GM18507 (cell line): ENCODE measurements at regions not wholly inside any gene's neighbourhood (a gene's known extent, or its start where the extent isn't known, plus 50 kb on each side); places are given as distances from the start of the nearest gene placed in this dataset.
"Not testable (repeated sequence)": the region's sequence is repeated elsewhere in the genome, so short reads cannot be mapped to it uniquely, and the experiment has no call there.

ENCODE experiments used
- DNase-seq: peaks from one replicate; pipeline ENCODE4 v3.0.0; 2011; ENCODE audit warnings: low read depth; ENCODE audit not compliant: insufficient read length; ENCODE audit errors: extremely low spot score
- FAIRE-seq: peaks from 2 replicates; lab custom pipeline; 2011; peaks lifted over from hg19 to GRCh38; lab: Jason Lieb, UNC

DNA sequence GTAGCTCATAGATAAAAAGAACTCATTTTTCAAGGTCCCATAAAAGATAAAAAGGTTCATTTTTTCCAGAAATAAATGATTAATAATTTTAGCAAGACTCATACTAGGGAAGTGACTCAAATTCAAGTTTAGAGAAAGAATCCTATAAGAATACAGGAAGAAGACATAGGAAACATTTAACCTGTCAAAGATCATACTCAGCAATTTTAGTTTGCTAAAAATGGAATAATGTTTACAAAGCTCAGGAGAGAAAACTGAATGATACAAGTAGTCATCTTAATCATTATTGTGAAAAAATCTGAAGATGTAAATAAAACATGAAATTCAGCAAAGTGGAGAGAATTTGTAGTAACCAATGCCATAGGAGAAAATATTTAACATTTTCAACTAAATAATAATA, 926.6 kb downstream of the TBC1D32 start:
- FAIRE-seq (no peak), DNase-seq (no peak)

DNA sequence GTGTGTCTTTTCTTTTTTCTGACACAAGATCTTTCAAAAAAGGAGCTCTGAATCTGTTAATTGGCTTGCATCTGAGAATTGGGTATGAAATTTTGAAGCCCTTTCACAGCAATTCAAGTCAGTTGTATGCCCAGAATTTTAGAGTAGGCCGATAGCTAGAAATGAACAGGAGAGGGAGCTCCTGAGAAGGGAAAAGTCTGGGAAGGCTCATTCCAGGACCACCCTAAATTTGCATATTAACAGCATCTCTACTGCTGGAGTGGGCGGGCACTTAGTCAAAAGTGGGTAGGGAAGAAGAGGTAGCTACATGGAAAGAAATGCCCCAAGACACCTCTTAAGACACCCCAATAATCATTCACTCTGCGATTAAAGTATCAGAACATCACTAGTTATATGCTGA, 928.3 kb downstream of the TBC1D32 start:
- DNase-seq (no peak), FAIRE-seq (no peak)

DNA sequence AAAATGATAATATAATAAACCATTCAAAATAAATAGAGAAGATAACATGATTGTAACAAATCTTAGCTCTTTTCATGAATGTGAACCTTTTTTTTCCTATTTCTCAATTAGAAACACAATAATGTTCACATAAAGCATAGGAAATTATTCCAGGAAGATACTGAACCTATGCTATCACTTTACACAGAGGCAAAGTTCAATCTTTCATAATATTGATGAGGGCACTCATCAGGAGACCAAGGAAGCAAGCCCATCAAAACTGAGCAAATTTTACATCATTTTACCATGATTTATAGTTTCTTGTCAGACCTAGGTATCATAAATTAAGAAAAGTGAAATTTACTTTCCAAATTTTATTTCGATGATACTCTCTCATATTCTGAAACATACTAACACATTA, 938.5 kb downstream of the TBC1D32 start:
- no peak for FAIRE-seq
- DNase-seq, result no peak

- no peak for FAIRE-seq
- no peak for DNase-seq
These were observed 939.0 kb downstream of the TBC1D32 start for GRCh38 chr6:120395330-120395729.

- FAIRE-seq (no peak), DNase-seq (no peak)
These were observed 941.3 kb downstream of the TBC1D32 start for GRCh38 chr6:120392941-120393340.

- DNase-seq, result no peak
- FAIRE-seq, result no peak
These were observed 949.6 kb downstream of the TBC1D32 start for GRCh38 chr6:120384671-120385070.

DNA sequence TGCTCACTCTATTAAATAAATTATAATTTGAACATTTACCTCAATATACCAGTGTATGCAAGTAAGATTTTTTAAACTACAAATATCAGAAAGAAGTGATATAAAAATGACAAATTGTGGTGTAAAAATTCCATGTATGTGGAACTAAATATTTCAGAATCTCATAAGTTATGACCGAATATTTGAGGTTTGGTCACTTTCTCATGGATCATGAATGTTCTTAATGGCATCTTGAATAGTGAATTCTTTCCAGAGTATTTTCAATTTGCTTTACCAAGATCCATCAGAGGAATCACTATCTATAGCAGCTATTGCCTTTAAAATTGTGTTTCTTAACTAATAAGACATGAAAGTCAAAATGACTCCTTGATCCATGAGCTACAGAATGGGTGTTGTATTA, 950.6 kb downstream of the TBC1D32 start:
- FAIRE-seq, result no peak

DNA sequence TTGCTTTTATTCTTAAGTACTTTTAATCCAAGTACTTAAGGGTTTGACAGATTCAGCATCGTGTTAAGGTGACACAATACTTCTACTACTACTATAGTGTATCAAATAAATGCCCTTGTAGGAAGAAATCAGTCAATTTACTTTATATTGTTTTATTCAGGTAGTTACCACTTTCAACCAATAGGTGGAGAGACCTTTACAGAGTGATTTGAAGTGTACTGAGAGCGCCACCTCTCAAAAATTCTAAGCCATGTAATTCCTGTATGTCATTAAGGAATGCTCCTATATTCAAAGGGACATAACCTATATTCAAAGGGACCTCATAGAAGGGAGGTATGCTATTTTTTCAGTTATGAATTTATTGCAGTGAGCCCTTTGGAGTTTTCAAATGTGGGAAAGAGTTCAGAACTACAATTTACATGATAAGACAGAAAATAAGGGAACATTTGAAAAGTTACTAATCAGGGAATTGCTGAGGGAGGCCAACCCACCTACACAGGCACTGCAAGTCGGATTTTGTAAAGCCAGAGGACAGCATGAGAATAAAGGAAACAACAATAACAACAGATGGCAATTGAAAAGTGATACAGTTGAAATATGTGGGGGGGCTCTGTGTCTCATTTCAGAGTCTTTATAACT, 955.6 kb downstream of the TBC1D32 start:
- no peak for FAIRE-seq
- peak; percentile 1 for DNase-seq

More for the DNA sequence above, 950.6 kb downstream of the TBC1D32 start:
- no peak for DNase-seq

- no peak for DNase-seq
- no peak for FAIRE-seq
These were observed 961.1 kb downstream of the TBC1D32 start for GRCh38 chr6:120373185-120373584.

- no peak for DNase-seq
- FAIRE-seq, result no peak
These were observed 970.9 kb downstream of the TBC1D32 start for GRCh38 chr6:120363429-120363828.

GRCh38 chr6:120358535-120358934, 975.7 kb downstream of the TBC1D32 start:
- DNase-seq, FAIRE-seq: not testable (repeated sequence)

DNA sequence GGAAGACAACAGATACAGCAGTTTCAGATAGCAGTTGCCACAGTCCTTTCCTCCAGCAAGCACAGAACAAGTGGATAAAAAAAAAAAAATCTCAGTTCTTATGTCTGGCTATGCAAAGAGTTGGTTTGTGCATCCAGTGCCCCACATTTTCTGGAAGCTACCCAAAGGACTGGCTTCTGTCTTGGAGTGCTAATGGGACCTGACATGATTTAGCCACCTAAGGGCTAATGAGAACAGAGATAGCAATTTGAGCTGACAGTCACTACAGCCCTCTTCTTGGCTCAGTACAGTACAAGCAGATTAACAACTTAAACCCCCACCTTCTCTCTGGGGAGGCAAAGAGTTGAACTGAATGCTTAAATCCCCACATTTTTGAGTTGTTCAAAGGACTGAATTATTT, 976.8 kb downstream of the TBC1D32 start:
- no peak for FAIRE-seq
- DNase-seq, result no peak

DNA sequence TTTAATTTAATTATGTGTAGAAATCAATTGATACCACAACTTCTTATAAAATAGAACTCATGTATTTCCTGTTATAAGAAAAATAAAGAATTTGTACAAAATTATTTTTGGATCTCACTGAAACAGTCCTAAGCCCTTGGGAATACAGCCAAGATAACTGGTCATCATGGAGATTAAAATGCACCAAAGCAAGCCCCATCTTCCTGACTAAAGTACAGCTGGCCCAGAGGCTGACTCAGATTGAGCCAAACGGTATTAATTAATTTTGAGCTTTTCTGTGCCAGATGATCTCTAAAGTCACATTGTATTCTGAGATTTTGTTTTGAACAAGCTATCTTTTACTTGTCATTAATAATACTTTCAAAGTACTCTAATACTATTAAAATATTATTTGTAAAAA, 978.5 kb downstream of the TBC1D32 start:
- FAIRE-seq, result no peak
- DNase-seq, result no peak

GRCh38 chr6:120354452-120355098, 979.7 kb downstream of the TBC1D32 start:
- DNase-seq (no peak), FAIRE-seq (no peak)

DNA sequence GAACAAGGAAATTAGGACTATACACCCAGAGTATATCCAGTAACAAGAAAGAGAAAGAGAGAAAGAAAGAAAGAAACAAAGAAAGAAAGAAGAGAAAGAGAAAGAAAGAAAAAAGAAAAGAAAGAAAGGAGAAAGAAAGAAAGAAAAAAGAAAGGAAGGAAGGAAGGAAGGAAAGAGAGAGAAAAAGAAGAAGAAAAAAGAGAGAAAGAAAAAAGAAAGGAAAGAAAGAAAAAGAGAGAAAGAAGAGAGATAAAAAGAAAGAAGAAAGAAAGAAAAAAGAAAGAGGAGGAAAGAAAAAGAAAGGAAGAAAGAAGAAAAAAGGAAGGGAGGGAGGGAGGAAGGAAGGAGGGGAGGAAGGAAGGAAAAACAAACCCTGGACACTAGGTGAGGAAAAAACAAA, 981.8 kb downstream of the TBC1D32 start:
- DNase-seq (no peak), FAIRE-seq (no peak)

DNA sequence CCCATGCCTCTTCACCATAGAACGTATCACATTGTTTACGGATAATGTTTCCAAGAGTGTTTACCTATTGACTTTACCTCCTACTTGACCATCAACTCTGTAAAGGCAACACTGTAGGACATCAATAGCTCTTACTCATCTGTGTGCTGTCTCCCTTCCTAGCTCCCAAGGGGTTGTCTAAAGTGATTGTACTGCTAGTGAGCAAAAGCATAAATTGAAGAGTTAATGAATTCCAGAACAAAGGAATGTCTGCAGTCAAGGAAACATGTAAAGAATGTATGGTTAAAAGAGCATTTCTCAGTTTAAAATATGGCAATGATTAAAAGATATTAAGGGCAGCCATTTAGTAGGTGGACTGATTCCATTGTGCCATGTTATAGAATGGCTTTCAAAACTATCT, 985.4 kb downstream of the TBC1D32 start:
- FAIRE-seq (no peak), DNase-seq (no peak)

DNA sequence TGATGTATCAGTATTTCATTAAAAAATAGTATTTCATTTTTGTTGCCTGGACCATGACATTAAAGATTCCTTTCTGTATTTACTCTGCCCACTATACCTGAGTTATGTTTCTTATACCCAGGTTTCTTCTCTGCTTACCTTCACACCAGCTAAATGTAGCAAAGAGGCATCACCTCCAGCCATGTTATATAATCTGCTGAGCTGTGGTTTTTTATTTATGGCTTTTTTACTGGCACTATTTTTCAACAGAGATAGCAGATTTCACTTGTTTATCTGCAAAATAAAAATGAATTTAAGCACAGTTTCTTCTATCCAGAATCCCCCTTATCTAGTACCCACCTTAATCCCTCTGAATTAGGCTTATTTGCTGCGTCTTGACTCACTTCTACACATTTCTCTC, 979.0 kb upstream of the MAN1A1 start:
- FAIRE-seq (no peak), DNase-seq (no peak)

DNA sequence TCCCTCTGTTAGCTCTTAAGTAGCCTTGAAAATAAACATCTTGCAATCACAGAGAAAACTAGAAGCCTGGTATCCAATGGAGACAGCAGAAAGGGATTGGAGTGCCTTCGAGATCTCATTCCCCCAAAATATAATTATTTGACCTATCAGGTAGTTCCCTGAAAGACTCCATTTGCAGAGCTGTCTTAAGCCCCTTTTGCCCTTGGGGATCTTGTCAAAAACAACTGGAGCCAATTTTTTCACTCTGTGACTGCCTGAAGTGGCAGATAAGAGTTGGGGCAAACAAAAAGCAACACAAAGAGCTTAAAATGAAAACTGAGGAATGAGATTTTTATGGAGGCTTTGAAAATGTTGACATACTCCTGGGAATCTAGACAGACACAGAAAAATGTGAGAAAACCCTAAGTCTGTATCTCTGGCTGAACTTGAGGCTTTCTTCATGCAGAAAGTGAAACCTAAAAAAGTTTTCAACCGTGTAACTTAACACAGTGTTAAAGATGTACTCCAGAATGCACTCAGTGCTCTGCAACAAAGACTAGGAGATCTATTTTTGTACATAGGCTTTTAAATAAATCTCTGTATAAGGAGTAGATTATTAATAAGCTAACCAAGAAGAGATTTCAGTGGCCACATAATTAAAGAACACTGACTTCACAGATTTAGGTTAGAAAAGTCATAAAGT, 971.1 kb upstream of the MAN1A1 start:
- FAIRE-seq (no peak), DNase-seq (no peak)

- DNase-seq (no peak), FAIRE-seq (no peak)
These were observed 954.7 kb upstream of the MAN1A1 start for GRCh38 chr6:120304223-120304622.

DNA sequence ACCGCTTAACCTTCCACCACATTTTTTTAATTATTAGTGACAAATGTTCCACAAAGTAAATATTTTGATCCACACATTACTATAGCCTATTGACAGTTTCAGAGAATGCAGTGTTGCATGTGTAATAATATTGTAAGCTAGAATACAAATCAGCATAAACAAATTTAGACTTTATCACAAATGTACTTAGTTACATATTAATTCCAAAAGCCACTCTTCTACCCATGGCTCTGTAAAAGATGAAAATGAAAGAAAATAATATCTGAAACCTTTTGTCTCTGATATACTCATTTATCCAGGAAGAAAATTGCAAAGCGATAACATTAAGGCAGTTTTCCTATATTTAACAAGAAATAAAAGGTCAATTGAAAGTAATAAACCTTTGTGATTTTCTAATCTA, 954.0 kb upstream of the MAN1A1 start:
- peak; percentile 57 for FAIRE-seq
- DNase-seq, result no peak

DNA sequence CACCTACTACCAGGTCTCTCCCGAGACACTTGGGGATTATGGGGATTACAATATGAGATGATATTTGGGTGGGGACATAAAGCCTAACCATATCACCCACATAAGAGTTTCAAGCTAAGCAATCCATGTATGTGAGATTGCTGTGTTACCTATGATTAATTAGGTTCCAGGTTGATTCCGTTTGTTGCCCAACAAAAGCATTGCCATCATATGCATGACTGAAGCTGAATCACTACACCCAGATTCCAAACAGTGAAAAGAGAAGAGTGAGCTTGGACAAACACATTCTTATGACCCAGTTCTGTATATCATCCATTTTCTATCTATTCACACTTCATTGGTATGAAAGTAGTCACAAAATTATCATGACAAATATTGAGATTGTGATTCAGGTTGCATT, 952.5 kb upstream of the MAN1A1 start:
- FAIRE-seq, result no peak
- DNase-seq, result no peak
